ENCODE measurements at regions not wholly inside any gene's neighbourhood (a gene's known extent, or its start where the extent isn't known, plus 50 kb on each side); places are given as distances from the start of the nearest gene placed in this dataset.

DNA sequence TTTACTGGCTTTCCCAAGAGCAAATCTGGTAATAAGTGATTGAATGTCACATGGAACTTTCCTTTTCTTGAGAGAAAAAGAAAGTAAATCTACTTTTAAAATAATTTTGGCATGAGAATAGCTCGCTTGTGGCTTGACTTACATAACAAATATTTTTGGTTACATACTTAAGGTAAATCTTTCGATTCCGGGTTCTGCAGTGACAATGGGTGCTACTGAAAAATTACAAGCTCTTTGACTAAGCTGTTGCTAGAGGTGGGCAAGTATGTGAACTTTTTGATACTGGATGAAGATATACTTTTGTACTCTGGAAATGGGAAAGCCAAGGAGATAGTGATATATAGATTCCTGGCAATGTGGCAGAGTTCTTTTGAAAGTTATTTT, 51.9 kb upstream of the OTOL1 start:
- Histone ChIP-seq H3K27ac (no peak overlapping the region), H3K4me3 (no peak overlapping the region), H3K27me3 (no peaks in the 10 kb centered on the region), H3K36me3 (no peaks in the 10 kb centered on the region), H3K4me1 (no peaks in the 10 kb centered on the region), H3K9me3 (no peaks in the 10 kb centered on the region)
- WGBS, 2 donors, result 72 to 73% methylated on average over 3 of the region's 3 CpGs
- intact Hi-C loops (cut with DNase I), result no loop called here
- TF ChIP-seq POLR2AphosphoS5 (IDR thresholded peaks at IDR 0.05) (no peak), POLR2A (IDR thresholded peaks at IDR 0.05) (no peak), EP300 (IDR thresholded peaks at IDR 0.05) (no peak)
- TF ChIP-seq, protein P1, sequence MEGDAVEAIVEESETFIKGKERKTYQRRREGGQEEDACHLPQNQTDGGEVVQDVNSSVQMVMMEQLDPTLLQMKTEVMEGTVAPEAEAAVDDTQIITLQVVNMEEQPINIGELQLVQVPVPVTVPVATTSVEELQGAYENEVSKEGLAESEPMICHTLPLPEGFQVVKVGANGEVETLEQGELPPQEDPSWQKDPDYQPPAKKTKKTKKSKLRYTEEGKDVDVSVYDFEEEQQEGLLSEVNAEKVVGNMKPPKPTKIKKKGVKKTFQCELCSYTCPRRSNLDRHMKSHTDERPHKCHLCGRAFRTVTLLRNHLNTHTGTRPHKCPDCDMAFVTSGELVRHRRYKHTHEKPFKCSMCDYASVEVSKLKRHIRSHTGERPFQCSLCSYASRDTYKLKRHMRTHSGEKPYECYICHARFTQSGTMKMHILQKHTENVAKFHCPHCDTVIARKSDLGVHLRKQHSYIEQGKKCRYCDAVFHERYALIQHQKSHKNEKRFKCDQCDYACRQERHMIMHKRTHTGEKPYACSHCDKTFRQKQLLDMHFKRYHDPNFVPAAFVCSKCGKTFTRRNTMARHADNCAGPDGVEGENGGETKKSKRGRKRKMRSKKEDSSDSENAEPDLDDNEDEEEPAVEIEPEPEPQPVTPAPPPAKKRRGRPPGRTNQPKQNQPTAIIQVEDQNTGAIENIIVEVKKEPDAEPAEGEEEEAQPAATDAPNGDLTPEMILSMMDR (IDR thresholded peaks at IDR 0.05), result no peak
- DNase-seq, result no peak

DNA sequence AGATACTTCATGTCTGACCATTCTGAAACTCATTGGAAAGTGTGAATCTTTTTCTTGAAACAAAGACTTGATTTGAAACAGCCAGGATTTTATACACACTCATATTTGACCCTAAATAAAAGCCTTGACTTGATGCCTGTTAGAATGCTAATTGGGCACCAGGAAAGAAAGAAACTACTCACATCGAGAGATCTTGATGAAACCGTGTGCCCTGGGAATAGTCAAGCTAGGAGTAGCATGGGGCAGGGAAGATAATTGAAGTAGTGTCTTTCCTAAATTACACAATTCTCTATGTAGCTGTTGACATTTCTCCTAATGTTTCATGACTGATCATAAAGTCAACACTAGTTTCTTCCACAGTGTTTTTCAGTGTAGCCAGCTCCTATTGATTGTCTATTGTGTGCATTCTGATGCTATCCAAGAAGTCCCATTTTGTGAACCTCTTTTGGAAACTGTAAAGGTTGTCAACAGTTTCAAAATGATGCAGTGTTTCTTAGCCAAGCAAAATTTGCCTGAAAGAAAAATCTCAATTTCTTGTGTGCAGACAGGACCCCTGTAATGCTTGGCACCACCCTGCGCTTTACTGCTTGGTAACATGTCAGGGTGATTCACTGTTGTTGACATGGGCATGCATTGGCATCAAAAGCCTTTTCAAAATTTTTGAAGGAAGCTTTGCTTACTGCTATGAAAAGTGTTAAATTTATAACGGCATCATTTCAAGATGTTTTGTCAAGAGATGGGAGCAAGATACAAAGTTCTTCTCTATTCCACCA, 52.5 kb upstream of the OTOL1 start:
- 79 to 82% methylated on average over 4 of the region's 4 CpGs for WGBS, 2 donors
- Histone ChIP-seq H3K4me1 (no peaks in the 10 kb centered on the region), H3K4me3 (no peak overlapping the region), H3K27ac (no peak overlapping the region), H3K9me3 (peaks cover 0 to 3% (median 0%) of the 10 kb centered on the region in 4 donors), H3K36me3 (no peaks in the 10 kb centered on the region), H3K27me3 (no peaks in the 10 kb centered on the region)
- intact Hi-C loops (cut with DNase I), result no loop called here
- DNase-seq, result no peak
- TF ChIP-seq, protein P1 (IDR thresholded peaks at IDR 0.05), result no peak
- TF ChIP-seq POLR2AphosphoS5 (IDR thresholded peaks at IDR 0.05), result no peak
- no peak for TF ChIP-seq EP300 (IDR thresholded peaks at IDR 0.05)
- no peak for TF ChIP-seq POLR2A (IDR thresholded peaks at IDR 0.05)

DNA sequence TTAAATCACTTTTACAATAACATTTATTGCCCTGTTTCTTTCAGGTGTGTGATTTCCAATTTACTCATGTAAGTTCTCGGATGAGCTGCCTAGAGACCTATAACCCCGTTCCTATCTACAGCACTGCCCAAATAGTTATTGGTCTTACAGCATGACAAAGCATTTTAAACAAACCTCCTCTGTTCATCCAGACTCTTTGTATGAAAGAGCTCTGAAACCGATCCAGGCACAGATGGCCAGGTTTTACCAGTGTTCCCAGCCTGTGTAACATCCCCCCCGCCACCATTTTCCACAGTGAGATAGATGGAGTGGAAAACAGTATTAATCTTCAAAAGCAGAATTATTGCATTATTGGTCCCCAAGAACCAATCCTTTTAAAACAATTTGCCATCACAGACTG, 59.0 kb upstream of the SPTSSB start:
- Histone ChIP-seq H3K27me3 (no peaks in the 10 kb centered on the region), H3K9me3 (no peaks in the 10 kb centered on the region), H3K27ac (no peak overlapping the region), H3K4me3 (no peak overlapping the region), H3K4me1 (no peaks in the 10 kb centered on the region), H3K36me3 (no peaks in the 10 kb centered on the region)
- intact Hi-C loops (cut with DNase I), result no loop called here
- DNase-seq, result no peak
- WGBS, 2 donors, result 70 to 81% methylated on average over 4 of the region's 4 CpGs
- TF ChIP-seq POLR2AphosphoS5 (IDR thresholded peaks at IDR 0.05), result no peak
- no peak for TF ChIP-seq POLR2A (IDR thresholded peaks at IDR 0.05)
- TF ChIP-seq, protein P1 (IDR thresholded peaks at IDR 0.05), result no peak
- no peak for TF ChIP-seq EP300 (IDR thresholded peaks at IDR 0.05)

DNA sequence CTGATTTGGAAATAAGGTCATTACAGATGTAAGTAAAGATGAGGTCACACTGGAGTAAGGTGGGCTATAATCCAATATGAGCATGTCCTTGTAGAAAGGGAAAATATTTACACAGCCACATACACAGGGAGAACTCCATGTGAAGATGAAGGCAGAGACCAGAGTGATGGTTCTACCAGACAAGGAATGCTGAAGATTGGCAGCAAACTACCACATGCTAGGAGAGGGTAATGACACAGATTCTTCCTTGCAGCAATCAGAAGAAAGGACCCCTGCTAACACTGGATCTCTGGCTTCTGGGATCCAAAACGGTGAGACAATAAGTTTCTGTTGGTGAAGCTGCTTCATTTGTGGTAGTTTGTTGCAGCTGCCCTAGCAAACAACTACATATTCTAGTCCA, 56.0 kb upstream of the SPTSSB start:
- Histone ChIP-seq H3K9me3 (no peaks in the 10 kb centered on the region), H3K4me3 (no peak overlapping the region), H3K27ac (no peak overlapping the region), H3K27me3 (no peaks in the 10 kb centered on the region), H3K4me1 (no peaks in the 10 kb centered on the region), H3K36me3 (no peaks in the 10 kb centered on the region)
- TF ChIP-seq EP300 (IDR thresholded peaks at IDR 0.05), result no peak
- TF ChIP-seq, protein P1 (IDR thresholded peaks at IDR 0.05), result no peak
- DNase-seq, result no peak
- intact Hi-C loops (cut with DNase I), result no loop called here
- 41 to 54% methylated on average over 1 of the region's 1 CpG for WGBS, 2 donors

DNA sequence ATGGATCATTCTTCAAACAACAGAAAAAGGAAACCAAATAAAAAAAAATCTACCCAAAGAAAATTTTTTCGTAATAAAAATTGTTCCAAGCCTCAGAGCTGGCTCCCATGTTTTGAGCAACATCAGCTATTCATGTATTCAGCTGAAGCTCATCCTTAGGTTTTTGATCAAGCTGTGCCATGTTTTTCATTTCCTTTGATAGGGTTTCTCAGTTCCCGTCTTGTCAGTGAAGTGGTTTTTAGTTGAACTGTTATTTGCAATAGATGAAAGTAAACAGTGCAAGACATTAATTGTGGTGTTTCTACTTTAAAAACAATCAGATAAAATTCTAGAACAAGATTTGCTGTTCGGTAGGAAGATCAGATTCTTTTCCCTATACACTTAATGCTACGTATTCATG, 55.4 kb upstream of the SPTSSB start:
- H3K9me3 ChIP-seq, result no peaks in the 10 kb centered on the region
- intact Hi-C loops (cut with DNase I), result no loop called here
- no peak overlapping the region for H3K4me3 ChIP-seq
- no peaks in the 10 kb centered on the region for H3K4me1 ChIP-seq
- 57 to 59% methylated on average over 4 of the region's 4 CpGs for WGBS, 2 donors
- H3K36me3 ChIP-seq, result no peaks in the 10 kb centered on the region
- H3K27ac ChIP-seq, result no peak overlapping the region
- H3K27me3 ChIP-seq, result no peaks in the 10 kb centered on the region
- TF ChIP-seq POLR2A (IDR thresholded peaks at IDR 0.05) (no peak), EP300 (IDR thresholded peaks at IDR 0.05) (no peak), POLR2AphosphoS5 (IDR thresholded peaks at IDR 0.05) (no peak)
- TF ChIP-seq, protein P1 (IDR thresholded peaks at IDR 0.05), result no peak
- DNase-seq, result no peak
